Activated CD8-positive, alpha-beta memory T cell treated with anti-CD3 and anti-CD28 coated beads for 36 hours (primary cell): ENCODE measurements at regions not wholly inside any gene's neighbourhood (a gene's known extent, or its start where the extent isn't known, plus 50 kb on each side); places are given as distances from the start of the nearest gene placed in this dataset.

ENCODE experiments used
- CTCF ChIA-PET: fragments of 350-600 bp; sonication (Branson Sonifier 250); formaldehyde crosslinking; loops from one replicate; lab custom pipeline; 2021; ENCODE audit warnings: antibody characterized with exemption; lab: Charles Lee
- POLR2A ChIA-PET: fragments of 350-600 bp; sonication (Branson Sonifier 250); formaldehyde crosslinking; loops from one replicate; lab custom pipeline; 2021; ENCODE audit warnings: antibody characterized with exemption; lab: Charles Lee

GRCh38 chr12:105983622-105984320 lies 155.0 kb downstream of the NUAK1 start:
- POLR2A ChIA-PET = no interaction called here

GRCh38 chr12:105985383-105985782 lies 153.4 kb downstream of the NUAK1 start:
- ChIA-PET CTCF (no interaction called here), POLR2A (no interaction called here)

More at GRCh38 chr12:105983622-105984320, 155.0 kb downstream of the NUAK1 start:
- CTCF ChIA-PET = no interaction called here

GRCh38 chr12:105986779-105987684 lies 151.7 kb downstream of the NUAK1 start:
- ChIA-PET CTCF (no interaction called here), POLR2A (no interaction called here)

DNA sequence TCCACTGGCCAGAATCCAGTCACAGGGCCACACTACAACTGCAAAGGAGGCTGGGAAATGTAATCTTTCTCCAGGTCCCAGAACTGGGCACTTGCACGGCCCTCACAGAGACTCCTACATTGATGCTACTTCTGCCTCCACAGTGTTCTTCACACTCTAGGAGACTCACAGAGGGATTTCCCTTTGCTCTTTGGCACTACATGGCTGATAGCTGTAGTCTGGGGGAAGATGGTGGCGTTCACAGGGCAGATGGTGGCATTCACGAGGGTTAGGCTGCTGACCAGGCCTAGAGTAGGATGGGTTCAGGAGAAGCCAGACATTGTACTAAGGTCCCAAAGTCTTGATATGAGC lies 151.1 kb downstream of the NUAK1 start:
- ChIA-PET POLR2A (no interaction called here), CTCF (no interaction called here)

- CTCF ChIA-PET = no interaction called here
- POLR2A ChIA-PET = no interaction called here
Observed at GRCh38 chr12:105992849-105993740, 145.7 kb downstream of the NUAK1 start.

DNA sequence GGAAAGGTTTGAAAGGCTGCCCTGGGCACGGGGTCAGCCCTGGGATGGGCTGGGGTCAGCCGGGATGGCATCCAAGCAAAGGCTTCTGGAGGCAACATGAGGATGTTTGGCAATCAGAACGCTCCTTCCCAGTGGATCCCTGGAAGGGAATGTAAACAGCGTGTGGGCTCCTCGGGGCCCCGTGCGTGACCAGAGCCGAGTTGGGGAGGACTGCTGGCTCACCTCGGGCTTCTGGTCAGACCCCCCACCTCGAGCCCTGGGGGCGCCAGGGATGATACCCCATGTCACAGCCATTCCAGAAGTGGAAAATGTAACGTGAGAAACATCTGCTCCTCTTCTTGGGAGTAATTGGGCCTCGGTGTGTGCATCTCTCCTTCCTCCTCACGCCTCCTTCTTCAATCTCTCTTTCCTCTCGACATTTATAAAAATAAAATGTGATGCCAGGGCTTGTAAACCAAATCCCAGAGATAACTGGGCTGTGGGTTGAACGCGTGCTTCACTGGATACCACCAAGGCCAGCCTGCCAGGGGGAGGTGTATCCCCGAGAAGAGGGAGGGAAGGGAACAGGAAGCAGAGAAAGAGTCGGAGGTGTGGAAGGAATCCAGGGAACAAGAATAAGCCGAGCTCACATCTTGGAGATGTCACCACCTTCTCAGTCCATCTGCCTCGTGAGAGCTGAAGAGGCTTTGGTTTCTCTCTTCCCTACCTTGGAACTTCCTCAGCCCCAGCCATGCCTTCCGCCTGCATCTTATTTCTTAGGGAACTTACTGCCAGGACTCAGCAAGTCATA lies 144.8 kb downstream of the NUAK1 start:
- ChIA-PET CTCF (no interaction called here), POLR2A (no interaction called here)

GRCh38 chr12:105995961-105996431 lies 142.8 kb downstream of the NUAK1 start:
- ChIA-PET CTCF (no interaction called here), POLR2A (no interaction called here)

DNA sequence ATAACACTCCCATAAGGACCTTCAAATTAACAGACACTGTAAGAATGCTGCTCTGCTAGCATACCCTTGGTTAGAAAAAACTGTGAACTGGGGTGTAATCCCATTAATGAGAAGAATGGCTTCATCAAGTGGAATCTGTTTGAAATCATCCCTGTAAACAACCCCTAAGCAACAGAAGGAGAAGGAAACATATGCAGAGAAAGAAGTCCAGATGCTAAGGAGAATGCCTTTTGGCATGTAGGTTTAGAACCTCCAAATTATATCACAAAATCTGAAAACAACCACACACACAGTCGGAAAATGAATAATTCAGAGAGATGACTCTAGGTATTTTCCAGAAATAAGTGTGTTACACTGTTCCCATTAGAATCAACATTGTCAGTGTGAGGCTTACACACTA lies 140.2 kb downstream of the NUAK1 start:
- ChIA-PET CTCF (no interaction called here), POLR2A (no interaction called here)

GRCh38 chr12:106000382-106001104 lies 138.2 kb downstream of the NUAK1 start:
- ChIA-PET POLR2A (no interaction called here), CTCF (no interaction called here)

- ChIA-PET CTCF (no interaction called here), POLR2A (no interaction called here)
Observed at GRCh38 chr12:106001105-106001836, 137.5 kb downstream of the NUAK1 start.

DNA sequence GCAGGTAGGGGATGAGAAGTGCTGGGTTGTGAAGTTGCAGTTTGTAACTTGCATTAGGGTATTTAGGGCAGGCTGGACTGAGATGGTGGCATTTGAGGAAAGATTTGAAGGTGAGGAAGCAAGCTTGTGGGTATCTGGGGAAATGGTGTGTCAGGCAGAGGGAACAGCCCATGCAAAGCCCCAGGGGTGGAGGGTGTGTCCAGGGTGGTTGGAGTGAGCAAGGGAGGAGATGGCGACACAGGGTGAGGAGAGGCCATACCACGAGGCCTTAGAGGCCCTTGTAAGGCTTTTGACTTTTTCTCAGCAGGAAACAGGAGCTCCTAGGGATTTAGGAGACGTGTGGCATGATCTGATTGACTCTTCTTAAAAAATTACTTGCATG lies 136.9 kb downstream of the NUAK1 start:
- ChIA-PET POLR2A (no interaction called here), CTCF (no interaction called here)

GRCh38 chr12:106003297-106003696 lies 135.5 kb downstream of the NUAK1 start:
- CTCF ChIA-PET = no interaction called here
- POLR2A ChIA-PET = no interaction called here

GRCh38 chr12:106004289-106004688 lies 134.5 kb downstream of the NUAK1 start:
- CTCF ChIA-PET = no interaction called here

GRCh38 chr12:106006382-106006781 lies 132.4 kb downstream of the NUAK1 start:
- CTCF ChIA-PET = no interaction called here
- POLR2A ChIA-PET = no interaction called here

More at GRCh38 chr12:106004289-106004688, 134.5 kb downstream of the NUAK1 start:
- POLR2A ChIA-PET = no interaction called here

GRCh38 chr12:106006940-106007339 lies 131.8 kb downstream of the NUAK1 start:
- POLR2A ChIA-PET = no interaction called here
- CTCF ChIA-PET = no interaction called here

DNA sequence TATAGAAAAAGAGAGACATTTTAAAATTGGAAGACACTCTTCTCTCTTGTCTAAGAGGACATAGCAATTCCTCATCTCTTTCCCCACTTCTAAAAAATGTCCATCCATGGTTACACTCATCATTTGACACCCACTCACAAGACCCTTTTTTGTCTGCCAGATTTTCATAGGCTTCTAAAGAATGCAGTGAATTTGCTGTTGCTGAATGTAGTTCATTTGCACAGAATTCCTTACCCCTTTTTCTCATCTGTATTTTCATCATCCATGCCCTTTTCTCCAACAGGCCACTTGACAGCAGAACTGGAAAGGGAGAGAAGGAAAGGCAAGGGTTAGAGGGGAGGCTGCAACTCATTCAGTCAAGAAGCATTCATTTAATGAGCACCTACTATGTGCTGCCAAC lies 128.0 kb downstream of the NUAK1 start:
- POLR2A ChIA-PET = no interaction called here
- CTCF ChIA-PET = no interaction called here
